OCI-LY1 (cell line): ENCODE measurements at regions not wholly inside any gene's neighbourhood (a gene's known extent, or its start where the extent isn't known, plus 50 kb on each side); places are given as distances from the start of the nearest gene placed in this dataset.

ENCODE experiments used
- H2AFZ ChIP-seq: fragments of 200-600 bp; sonication (generic), shearing (Covaris generic); 2 replicates; pipeline ENCODE4 v1.6.0; 2014; ENCODE audit warnings: antibody characterized with exemption, mild to moderate bottlenecking, low read length
- H3F3A ChIP-seq: fragments of 200-600 bp; sonication (generic), shearing (Covaris generic); 2 replicates; pipeline ENCODE4 v1.6.0; 2014; ENCODE audit warnings: mild to moderate bottlenecking, antibody characterized with exemption, low read length, moderate library complexity; ENCODE audit not compliant: insufficient read depth
- H3K27ac ChIP-seq: fragments of 200-600 bp; sonication (generic); 2 replicates; pipeline ENCODE4 v1.5.1; 2014; ENCODE audit warnings: low read length, mixed run types, mild to moderate bottlenecking, low read depth; ENCODE audit not compliant: poor library complexity, severe bottlenecking
- H3K27me3 ChIP-seq: fragments of 200-600 bp; sonication (generic); 2 replicates; pipeline ENCODE4 v1.6.0; 2014; ENCODE audit warnings: antibody characterized with exemption, mild to moderate bottlenecking, low read length, moderate library complexity; ENCODE audit not compliant: insufficient read depth
- H3K36me3 ChIP-seq: fragments of 200-600 bp; sonication (generic); 2 replicates; pipeline ENCODE4 v1.6.1; 2014; ENCODE audit warnings: mild to moderate bottlenecking, antibody characterized with exemption, low read length, moderate library complexity, mixed read lengths; ENCODE audit not compliant: insufficient read depth
- H3K4me1 ChIP-seq: fragments of 200-600 bp; sonication (generic); 2 replicates; pipeline ENCODE4 v1.5.1; 2014; ENCODE audit warnings: mild to moderate bottlenecking, low read length, moderate library complexity; ENCODE audit not compliant: insufficient read depth, severe bottlenecking
- H3K4me2 ChIP-seq: fragments of 200-600 bp; sonication (generic), shearing (Covaris generic); 2 replicates; pipeline ENCODE4 v1.6.1; 2014; ENCODE audit warnings: low read length
- H3K4me3 ChIP-seq: fragments of 200-600 bp; sonication (generic); 2 replicates; pipeline ENCODE4 v1.5.1; 2014; ENCODE audit warnings: low read length, low read depth, mild to moderate bottlenecking, mixed read lengths; ENCODE audit not compliant: poor library complexity, severe bottlenecking
- H3K79me2 ChIP-seq: fragments of 200-600 bp; shearing (Covaris generic); 2 replicates; pipeline ENCODE4 v1.6.1; 2016; ENCODE audit warnings: mixed run types, low read length, mixed read lengths; ENCODE audit not compliant: insufficient read depth
- H3K9ac ChIP-seq: fragments of 200-600 bp; sonication (generic), shearing (Covaris generic); 2 replicates; pipeline ENCODE4 v1.6.1; 2014; ENCODE audit warnings: mild to moderate bottlenecking, low read length, mixed read lengths
- H3K9me2 ChIP-seq: fragments of 200-600 bp; sonication (generic), shearing (Covaris generic); 2 replicates; pipeline ENCODE4 v1.6.1; 2014; ENCODE audit warnings: low read depth, mild to moderate bottlenecking, low read length, mixed read lengths
- H3K9me3 ChIP-seq: fragments of 200-600 bp; shearing (Covaris generic); 2 replicates; pipeline ENCODE4 v1.6.1; 2014; ENCODE audit warnings: low read length, mixed read lengths
- H4K20me1 ChIP-seq: fragments of 200-600 bp; sonication (generic), shearing (Covaris generic); 2 replicates; pipeline ENCODE4 v1.6.0; 2016; ENCODE audit warnings: mild to moderate bottlenecking, low read length; ENCODE audit not compliant: insufficient read depth
- CTCF ChIP-seq: fragments of 200-600 bp; sonication (generic), shearing (Covaris generic); IDR thresholded peaks from 2 replicates; pipeline ENCODE4 v1.5.1; 2017; ENCODE audit warnings: mild to moderate bottlenecking, antibody characterized with exemption, low read length, moderate library complexity, mixed read lengths
- EZH2 ChIP-seq: fragments of 200-600 bp; sonication (generic), shearing (Covaris generic); IDR thresholded peaks from 2 replicates; pipeline ENCODE4 v1.8.0; 2017; ENCODE audit warnings: borderline replicate concordance, mixed run types, mild to moderate bottlenecking, antibody characterized with exemption, low read length, moderate library complexity, mixed read lengths

- Histone ChIP-seq H4K20me1 (no peaks in the 10 kb centered on the region), H3K27me3 (no peaks in the 10 kb centered on the region; the same call in none of the 2 replicates), H3K9me3 (no peaks in the 10 kb centered on the region), H3K9me2 (no peaks in the 10 kb centered on the region), H3K4me2 (no peak overlapping the region), H3K4me1 (peaks cover 7% of the 10 kb centered on the region), H3K4me3 (no peak overlapping the region), H3F3A (no peaks in the 10 kb centered on the region), H2AFZ (no peak overlapping the region), H3K36me3 (no peaks in the 10 kb centered on the region), H3K79me2 (no peaks in the 10 kb centered on the region), H3K27ac (no peak overlapping the region), H3K9ac (no peak overlapping the region)
- TF ChIP-seq CTCF (no peak), EZH2 (no peak)
Observed at GRCh38 chr3:72287956-72288355, 503.0 kb upstream of the PROK2 start.

GRCh38 chr3:72285502-72285901, 500.6 kb upstream of the PROK2 start:
- Histone ChIP-seq H3K79me2 (no peaks in the 10 kb centered on the region), H3K9ac (no peak overlapping the region), H3K36me3 (no peaks in the 10 kb centered on the region), H3F3A (no peaks in the 10 kb centered on the region), H3K4me3 (no peak overlapping the region), H3K27me3 (no peaks in the 10 kb centered on the region; the same call in none of the 2 replicates), H3K9me3 (no peaks in the 10 kb centered on the region), H3K4me2 (no peak overlapping the region), H3K4me1 (peaks cover 7% of the 10 kb centered on the region), H3K27ac (no peak overlapping the region), H3K9me2 (no peaks in the 10 kb centered on the region), H2AFZ (no peak overlapping the region), H4K20me1 (no peaks in the 10 kb centered on the region)
- TF ChIP-seq EZH2 (no peak), CTCF (no peak)

GRCh38 chr3:72284471-72284870, 499.5 kb upstream of the PROK2 start:
- Histone ChIP-seq H3K4me3 (no peak overlapping the region), H3K27me3 (no peaks in the 10 kb centered on the region; the same call in none of the 2 replicates), H3K9ac (no peak overlapping the region), H4K20me1 (no peaks in the 10 kb centered on the region), H3K9me3 (no peaks in the 10 kb centered on the region), H3K4me2 (no peak overlapping the region), H2AFZ (no peak overlapping the region), H3K27ac (no peak overlapping the region), H3K4me1 (peaks cover 7% of the 10 kb centered on the region), H3K9me2 (no peaks in the 10 kb centered on the region), H3K36me3 (no peaks in the 10 kb centered on the region), H3K79me2 (no peaks in the 10 kb centered on the region), H3F3A (no peaks in the 10 kb centered on the region)
- no peak for TF ChIP-seq CTCF
- no peak for TF ChIP-seq EZH2
